HG03457 (cell line): ENCODE measurements at regions not wholly inside any gene's neighbourhood (a gene's known extent, or its start where the extent isn't known, plus 50 kb on each side); places are given as distances from the start of the nearest gene placed in this dataset.
"Not testable (repeated sequence)": the region's sequence is repeated elsewhere in the genome, so short reads cannot be mapped to it uniquely, and the experiment has no call there.

Experiments
- ATAC-seq: cut with Tn5 transposase; IDR thresholded peaks from one replicate; pipeline ENCODE4 v1.9.1; 2021; ENCODE audit warnings: moderate number of reproducible peaks; ENCODE audit not compliant: unreplicated experiment

DNA sequence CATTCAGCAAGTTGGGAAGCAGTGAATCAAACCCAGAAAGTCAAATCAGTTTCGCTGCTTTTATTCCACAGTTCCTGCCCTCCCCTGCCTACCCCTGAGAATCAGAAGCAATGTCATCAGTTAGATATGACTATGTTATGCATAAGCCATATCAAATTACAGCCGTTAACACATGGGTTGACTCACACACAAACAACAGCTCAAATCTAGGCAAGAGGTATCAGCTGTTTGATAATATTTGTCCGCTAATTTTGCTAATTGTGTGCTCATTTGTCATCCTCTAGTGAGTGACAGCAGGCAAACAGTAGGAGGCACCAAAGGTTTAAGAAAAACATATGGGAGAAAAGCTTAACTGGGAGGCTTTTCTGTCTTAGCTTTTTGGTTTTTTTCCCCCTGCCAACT lies 327.4 kb upstream of the CCL2 start:
- no peak for ATAC-seq

- ATAC-seq: no peak
These were observed 325.8 kb upstream of the CCL2 start for GRCh38 chr17:33929181-33929724.

DNA sequence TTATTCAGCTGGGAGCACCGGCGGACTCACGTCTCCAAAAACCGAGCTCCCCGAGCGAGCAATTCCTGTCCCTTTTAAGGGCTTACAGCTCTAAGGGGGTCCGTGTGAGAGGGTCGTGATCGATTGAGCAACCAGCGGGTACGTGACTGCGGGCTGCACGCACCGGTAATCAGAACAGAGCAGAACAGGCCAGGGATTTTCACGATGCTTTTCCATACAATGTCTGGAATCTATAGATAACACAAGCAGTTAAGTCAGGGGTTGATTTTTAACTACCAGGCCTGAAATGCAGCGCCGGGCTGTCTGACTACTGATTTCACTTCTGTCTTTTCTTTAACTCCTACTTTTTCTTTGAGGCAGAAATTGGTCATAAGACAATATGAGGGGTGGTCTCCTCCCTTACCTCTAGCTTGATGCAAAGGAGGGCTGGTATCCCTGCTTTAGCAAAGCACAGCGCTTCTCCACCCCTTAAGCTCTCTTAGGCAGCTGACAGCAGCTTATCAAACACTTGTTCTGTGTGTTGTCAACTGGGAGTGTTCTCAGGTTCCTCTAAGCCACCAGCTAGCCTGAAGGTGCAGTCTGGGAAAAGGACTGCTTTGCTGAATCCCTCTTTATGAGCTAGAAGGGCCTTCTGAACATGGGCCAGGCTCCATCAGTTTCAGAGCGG lies 323.8 kb upstream of the CCL2 start:
- ATAC-seq: not testable (repeated sequence)

- ATAC-seq: no peak
These were observed 322.1 kb upstream of the CCL2 start for GRCh38 chr17:33932996-33933395.

GRCh38 chr17:33933576-33933975 lies 321.5 kb upstream of the CCL2 start:
- no peak for ATAC-seq

DNA sequence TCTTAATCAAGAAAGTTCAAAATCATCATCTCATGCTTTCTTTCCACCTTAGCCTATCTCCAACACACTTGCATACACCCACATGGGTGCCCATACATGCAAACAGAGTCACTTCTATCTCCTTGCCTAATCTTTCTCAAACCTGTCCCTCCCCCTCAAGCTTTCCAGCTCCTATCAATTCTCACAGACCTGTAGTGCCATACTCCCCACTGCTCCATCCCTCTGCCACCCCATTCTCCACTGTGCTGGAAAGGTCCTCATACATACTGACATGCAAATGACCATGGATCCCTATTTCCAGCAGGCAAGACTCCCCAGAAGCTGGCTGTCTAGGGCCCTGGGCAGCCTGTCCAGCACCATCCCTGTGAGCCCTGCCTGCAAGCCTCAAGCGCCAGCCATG lies 320.4 kb upstream of the CCL2 start:
- ATAC-seq: no peak

DNA sequence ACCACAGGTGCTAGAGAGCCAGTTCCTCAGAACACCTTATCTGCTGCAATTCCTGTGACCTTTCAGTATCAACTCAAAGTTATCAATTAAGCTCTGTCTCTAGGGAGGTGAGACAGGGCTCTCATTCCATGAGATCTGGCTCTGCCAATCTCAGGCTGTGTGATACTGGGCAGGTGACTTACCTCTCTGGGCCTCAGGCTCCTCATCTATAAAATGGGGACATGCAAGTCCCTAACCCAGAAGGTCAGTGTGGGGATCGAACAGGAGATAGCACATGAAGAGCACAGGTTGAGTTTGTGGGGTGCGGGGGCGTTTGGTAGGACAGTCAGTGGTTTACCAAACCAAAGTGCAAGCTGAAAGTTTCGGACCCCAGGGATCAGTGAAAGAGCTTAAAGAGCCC lies 319.3 kb upstream of the CCL2 start:
- no peak for ATAC-seq

DNA sequence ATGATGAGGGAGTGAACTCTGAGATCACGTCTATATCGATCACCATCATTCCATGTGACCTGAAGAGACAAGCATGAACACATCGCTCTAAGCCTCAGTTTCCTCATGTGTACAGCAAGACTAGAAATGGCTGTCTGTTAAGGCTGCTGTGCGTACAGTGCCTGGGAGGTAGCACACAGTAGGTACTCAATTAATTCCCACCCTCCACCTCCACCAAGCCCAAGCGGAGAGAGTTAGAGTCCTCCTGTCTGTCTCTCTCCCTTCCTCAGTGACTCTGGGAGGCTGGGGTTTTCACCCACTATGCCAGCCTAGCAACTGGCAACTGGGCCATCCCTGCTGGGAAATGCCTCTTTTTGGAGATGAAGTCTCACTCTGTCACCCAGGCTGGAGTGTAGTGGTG lies 318.3 kb upstream of the CCL2 start:
- ATAC-seq: no peak

- ATAC-seq: no peak
These were observed 315.1 kb upstream of the CCL2 start for GRCh38 chr17:33939959-33940358.

GRCh38 chr17:33940769-33941370 lies 314.2 kb upstream of the CCL2 start:
- ATAC-seq: no peak

DNA sequence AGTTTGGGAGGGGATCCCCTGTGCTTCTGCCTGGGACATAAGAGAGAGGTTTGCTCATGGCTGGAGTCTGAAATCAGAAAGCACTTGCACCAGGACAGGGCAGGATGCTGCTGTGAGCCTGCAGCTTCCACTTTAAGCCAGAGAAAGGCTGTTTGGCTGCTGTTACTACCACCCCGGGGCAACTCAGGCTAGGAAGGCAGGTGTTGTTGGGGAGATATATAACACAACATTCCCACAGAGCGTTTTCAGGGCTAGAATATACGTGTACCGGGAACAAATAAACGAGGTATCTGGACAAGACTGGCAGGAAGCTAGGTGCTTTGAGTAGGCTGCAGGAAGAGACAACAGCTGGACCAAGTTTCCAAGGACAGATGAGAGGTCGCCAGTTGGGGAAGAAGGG lies 313.3 kb upstream of the CCL2 start:
- no peak for ATAC-seq

- ATAC-seq: no peak
These were observed 312.7 kb upstream of the CCL2 start for GRCh38 chr17:33942414-33942813.

- ATAC-seq: no peak
These were observed 310.7 kb upstream of the CCL2 start for GRCh38 chr17:33944412-33944811.

DNA sequence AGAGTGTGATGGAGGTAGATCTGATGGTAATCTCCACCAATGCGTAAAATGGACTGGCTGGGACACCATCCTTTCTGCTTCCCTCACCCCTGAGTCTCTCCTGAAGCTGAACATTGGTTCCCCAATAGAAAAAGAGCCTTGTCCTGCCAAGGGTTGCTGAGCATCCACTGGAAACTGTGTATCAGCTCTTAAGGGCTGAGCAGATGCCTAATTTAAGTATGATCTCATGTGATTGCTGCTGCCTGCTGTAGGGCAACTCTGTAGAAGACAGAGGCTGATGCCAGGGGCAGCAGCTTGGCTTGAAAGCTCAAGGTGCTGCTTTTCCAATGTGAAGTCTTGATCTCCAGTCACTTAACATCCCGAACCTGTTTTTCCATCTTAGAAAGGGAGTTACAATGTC lies 310.3 kb upstream of the CCL2 start:
- ATAC-seq: no peak

DNA sequence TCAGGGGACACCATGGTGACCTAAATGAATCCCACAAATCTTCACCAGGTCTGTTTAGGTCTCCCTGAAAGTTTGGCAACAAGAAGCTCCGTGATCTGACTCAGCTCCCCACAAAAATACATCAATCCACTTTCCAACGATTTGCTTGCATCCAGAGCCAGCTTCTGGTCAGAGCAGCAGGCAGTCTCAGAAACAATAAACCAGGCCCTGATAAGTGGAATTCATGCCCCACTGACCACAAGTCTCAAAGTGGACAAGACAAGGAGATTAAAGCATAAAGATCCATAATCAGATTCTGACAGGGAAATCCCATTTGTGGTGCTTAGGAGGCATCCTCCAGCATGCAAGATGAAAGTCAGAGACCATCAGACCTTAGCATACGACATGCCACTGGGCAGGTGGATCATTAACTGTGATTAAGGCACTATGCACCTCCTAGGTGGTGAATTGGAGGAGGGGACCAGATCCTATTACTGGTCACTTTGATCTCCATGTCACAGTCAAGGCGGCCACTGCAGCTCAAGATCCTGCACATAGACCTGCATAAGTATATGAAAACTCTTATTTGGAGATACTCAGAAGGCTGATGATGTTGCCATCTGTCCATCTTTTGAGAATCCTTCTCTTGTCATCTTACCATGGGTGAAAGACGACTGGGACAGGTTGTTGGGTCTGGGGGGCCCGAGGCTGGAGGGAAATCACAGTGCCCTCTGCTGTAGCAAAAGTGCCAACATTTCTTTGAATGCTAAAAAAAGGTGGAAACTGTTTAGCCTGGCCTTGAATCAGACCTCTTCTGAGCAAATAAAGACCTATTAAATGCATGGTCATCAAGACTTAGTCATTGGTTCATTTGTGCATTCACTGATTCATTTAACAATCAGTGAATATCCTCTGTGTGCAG lies 309.2 kb upstream of the CCL2 start:
- no peak for ATAC-seq

- no peak for ATAC-seq
These were observed 307.3 kb upstream of the CCL2 start for GRCh38 chr17:33947762-33948161.

DNA sequence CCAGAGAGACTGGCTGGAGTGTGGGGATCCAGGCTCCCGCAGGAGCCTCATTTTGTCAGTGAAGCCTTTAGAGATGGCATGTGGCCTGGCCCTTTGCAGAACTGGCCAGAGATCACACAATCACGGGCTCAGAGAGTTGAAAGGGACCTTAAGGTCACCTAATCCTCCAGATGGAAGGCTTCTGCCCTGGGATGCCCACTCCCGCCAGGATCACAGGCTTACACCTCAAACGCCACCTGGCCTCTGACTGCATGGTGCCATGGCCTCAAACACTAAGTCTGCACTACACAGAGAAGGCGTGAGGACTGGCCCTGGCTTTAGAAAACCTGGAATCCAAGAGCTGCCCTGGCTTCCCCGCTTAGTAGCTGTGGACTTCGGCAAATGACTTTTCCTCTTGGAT lies 306.8 kb upstream of the CCL2 start:
- no peak for ATAC-seq

DNA sequence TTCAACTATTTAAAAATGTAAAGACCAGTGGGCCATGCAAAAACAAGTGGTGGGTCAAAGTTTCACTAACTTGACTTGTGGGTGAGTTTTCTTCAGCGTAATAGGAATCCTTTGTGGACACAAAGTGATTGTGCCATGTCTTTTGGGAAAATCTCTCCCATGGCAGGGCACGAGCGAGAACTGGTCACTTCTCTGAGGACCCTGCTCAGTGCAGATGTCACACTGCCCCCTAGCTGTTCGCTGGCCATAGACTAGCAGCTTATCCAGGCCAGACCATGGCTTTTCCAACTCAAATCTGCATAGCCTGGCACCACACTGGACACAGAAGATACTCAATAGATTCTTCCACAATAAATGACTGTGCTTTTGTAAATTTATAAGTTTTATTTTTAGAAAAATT lies 306.0 kb upstream of the CCL2 start:
- no peak for ATAC-seq

DNA sequence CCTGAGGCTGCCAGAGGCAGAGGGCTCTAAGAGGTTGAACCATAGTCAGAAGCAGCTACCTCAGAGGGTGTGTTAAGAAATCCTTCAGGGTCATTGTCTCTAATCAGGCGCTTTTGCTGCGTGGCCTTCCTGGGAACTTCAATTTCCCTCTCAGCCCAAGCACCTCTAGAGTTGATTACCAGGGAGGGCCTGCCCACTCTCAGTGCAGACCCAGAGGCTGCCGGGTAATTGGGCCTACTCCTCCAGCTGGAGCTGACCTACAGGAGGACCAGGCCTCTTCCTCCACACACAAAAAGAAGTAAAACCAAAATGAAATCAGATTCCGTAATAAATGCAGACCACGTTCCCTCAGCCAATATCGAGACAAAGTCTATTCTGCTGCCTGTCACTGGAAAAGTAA lies 305.0 kb upstream of the CCL2 start:
- ATAC-seq: no peak

GRCh38 chr17:33952425-33952824 lies 302.7 kb upstream of the CCL2 start:
- ATAC-seq: no peak

- no peak for ATAC-seq
These were observed 300.5 kb upstream of the CCL2 start for GRCh38 chr17:33954597-33954996.

- no peak for ATAC-seq
These were observed 299.6 kb upstream of the CCL2 start for GRCh38 chr17:33955461-33955860.
